H1 (cell line): ENCODE measurements at regions not wholly inside any gene's neighbourhood (a gene's known extent, or its start where the extent isn't known, plus 50 kb on each side); places are given as distances from the start of the nearest gene placed in this dataset.

Experiments used
- CTCF ChIA-PET: fragments of 300-600 bp; sonication (Branson Sonifier 250); formaldehyde crosslinking; loops from one replicate; lab custom pipeline; 2021; ENCODE audit not compliant: partially characterized antibody; lab: Charles Lee
- POLR2A ChIA-PET: fragments of 300-600 bp; sonication (Branson Sonifier 250); formaldehyde crosslinking; loops from one replicate; lab custom pipeline; 2021; ENCODE audit warnings: inconsistent platforms; ENCODE audit not compliant: partially characterized antibody; lab: Charles Lee
- DNase-seq, 2 experiments: peaks; one replicate each; pipeline versions ENCODE4 v3.0.0 to v3.0.0-alpha.2; 2010 to 2022; ENCODE audit warnings: low spot score in 2 of 2, low read depth in 1 of 2, mixed read lengths in 1 of 2
- FAIRE-seq: peaks from 2 replicates; lab custom pipeline; 2011; peaks lifted over from hg19 to GRCh38; lab: Jason Lieb, UNC
- H2AFZ ChIP-seq: 2 replicates; pipeline ENCODE4 v1.8.1; 2012; ENCODE audit warnings: low read length, inconsistent platforms
- H2AK5ac ChIP-seq: 2 replicates; pipeline ENCODE4 v1.6.1; 2013; ENCODE audit warnings: low read depth, low read length
- H2BK120ac ChIP-seq: replicated peaks from 2 replicates; pipeline ENCODE3; 2013; ENCODE audit warnings: low read depth, low read length, inconsistent platforms
- H2BK12ac ChIP-seq: 2 replicates; pipeline ENCODE4 v1.6.1; 2013; ENCODE audit warnings: low read depth, low read length
- H2BK15ac ChIP-seq: 2 replicates; pipeline ENCODE4 v1.6.1; 2013; ENCODE audit warnings: low read length
- H2BK20ac ChIP-seq: 2 replicates; pipeline ENCODE4 v1.6.1; 2013; ENCODE audit warnings: low read length
- H2BK5ac ChIP-seq: 2 replicates; pipeline ENCODE4 v1.6.1; 2013; ENCODE audit warnings: low read depth, low read length
- H3K14ac ChIP-seq: 2 replicates; pipeline ENCODE4 v1.6.1; 2013; ENCODE audit warnings: inconsistent platforms; ENCODE audit not compliant: insufficient read length
- H3K18ac ChIP-seq: 2 replicates; pipeline ENCODE4 v1.6.1; 2013; ENCODE audit warnings: low read length; ENCODE audit errors: extremely low read depth
- H3K23ac ChIP-seq: 2 replicates; pipeline ENCODE4 v1.6.1; 2013; ENCODE audit warnings: inconsistent platforms; ENCODE audit not compliant: insufficient read length
- H3K23me2 ChIP-seq: 2 replicates; pipeline ENCODE4 v1.6.1; 2013; ENCODE audit warnings: low read depth, low read length
- H3K27ac ChIP-seq: 2 replicates; pipeline ENCODE4 v1.6.1; 2011; ENCODE audit warnings: low read depth, low read length, inconsistent platforms
- H3K27me3 ChIP-seq, 4 experiments: replicated peaks in 1 of 4; 1 replicate in 1 of 4; 2 replicates in 3 of 4; pipeline versions ENCODE4 v1.6.1 to v1.8.1; 2011 to 2013; ENCODE audit warnings: low read length in 3 of 4, mild to moderate bottlenecking in 3 of 4, inconsistent platforms in 2 of 4, mixed read lengths in 2 of 4, moderate library complexity in 1 of 4; ENCODE audit not compliant: control insufficient read depth in 3 of 4, insufficient read depth in 3 of 4; ENCODE audit errors: extremely low read depth in 1 of 4
- H3K36me3 ChIP-seq, 4 experiments: 2 replicates each; pipeline versions ENCODE4 v1.6.1 to v1.8.1; 2011 to 2013; ENCODE audit warnings: mild to moderate bottlenecking in 4 of 4, low read length in 3 of 4, moderate library complexity in 2 of 4, control low read depth in 1 of 4, inconsistent platforms in 1 of 4; ENCODE audit not compliant: insufficient read depth in 4 of 4, control insufficient read depth in 2 of 4
- H3K4ac ChIP-seq: replicated peaks from 2 replicates; pipeline ENCODE3; 2013; ENCODE audit warnings: low read length, low read depth, mixed read lengths, inconsistent platforms; ENCODE audit not compliant: insufficient read length
- H3K4me1 ChIP-seq, 4 experiments: replicated peaks in 1 of 4; 1 replicate in 1 of 4; 2 replicates in 3 of 4; pipeline versions ENCODE4 v1.6.1 to v1.8.1; 2011 to 2013; ENCODE audit warnings: low read length in 3 of 4, inconsistent platforms in 2 of 4, mixed read lengths in 1 of 4; ENCODE audit not compliant: insufficient read depth in 4 of 4, control insufficient read depth in 3 of 4
- H3K4me2 ChIP-seq, 2 experiments: 2 replicates each; pipeline versions ENCODE4 v1.6.1 to v1.8.1; 2011 to 2013; ENCODE audit warnings: low read depth in 2 of 2, low read length in 2 of 2, control low read depth in 1 of 2, inconsistent platforms in 1 of 2, mild to moderate bottlenecking in 1 of 2; ENCODE audit not compliant: insufficient read depth in 1 of 2
- H3K4me3 ChIP-seq, 4 experiments: fragments of 200-600, 300-600 bp in 1 of 4; sonication (generic), shearing (Covaris generic), sonication (Bioruptor Twin) in 1 of 4; 2 replicates each; pipeline versions ENCODE4 v1.5.1 to v1.8.1; 2011 to 2016; ENCODE audit warnings: low read length in 4 of 4, low read depth in 3 of 4, control low read depth in 2 of 4, inconsistent platforms in 2 of 4, mild to moderate bottlenecking in 2 of 4, mixed read lengths in 1 of 4, moderate library complexity in 1 of 4; ENCODE audit not compliant: insufficient read depth in 2 of 4; ENCODE audit errors: extremely low read depth in 1 of 4
- H3K56ac ChIP-seq: replicated peaks from 2 replicates; pipeline ENCODE3; 2013; ENCODE audit warnings: low read depth, mild to moderate bottlenecking, mixed read lengths, low read length, inconsistent platforms; ENCODE audit not compliant: insufficient read length
- H3K79me1 ChIP-seq: 2 replicates; pipeline ENCODE4 v1.6.1; 2013; ENCODE audit warnings: low read depth, low read length, control low read depth
- H3K79me2 ChIP-seq, 2 experiments: 2 replicates each; pipeline versions ENCODE4 v1.6.1 to v1.8.1; 2012 to 2013; ENCODE audit warnings: low read length in 2 of 2, mild to moderate bottlenecking in 2 of 2, inconsistent platforms in 1 of 2; ENCODE audit not compliant: insufficient read depth in 2 of 2, control insufficient read depth in 1 of 2
- H3K9ac ChIP-seq, 4 experiments: replicated peaks in 1 of 4; 1 replicate in 1 of 4; 2 replicates in 3 of 4; pipeline versions ENCODE4 v1.6.1 to v1.8.1; 2011 to 2013; ENCODE audit warnings: low read depth in 3 of 4, low read length in 3 of 4, control low read depth in 2 of 4, mild to moderate bottlenecking in 2 of 4, moderate library complexity in 2 of 4, inconsistent platforms in 1 of 4; ENCODE audit errors: extremely low read depth in 1 of 4
- H3K9me3 ChIP-seq, 2 experiments: 2 replicates each; pipeline versions ENCODE4 v1.6.1 to v1.8.1; 2012 to 2013; ENCODE audit warnings: mild to moderate bottlenecking in 2 of 2, moderate library complexity in 2 of 2, control low read depth in 1 of 2, inconsistent platforms in 1 of 2, low read depth in 1 of 2, low read length in 1 of 2, mixed read lengths in 1 of 2; ENCODE audit not compliant: insufficient read depth in 2 of 2
- H4K20me1 ChIP-seq, 2 experiments: replicated peaks in 1 of 2; 2 replicates each; pipeline versions ENCODE3 to v1.8.1; 2011 to 2013; ENCODE audit warnings: inconsistent platforms in 2 of 2, low read length in 2 of 2, mild to moderate bottlenecking in 1 of 2; ENCODE audit not compliant: insufficient read depth in 2 of 2, control insufficient read depth in 1 of 2
- H4K5ac ChIP-seq: 2 replicates; pipeline ENCODE4 v1.6.1; 2013; ENCODE audit warnings: low read length, low read depth, mixed read lengths, inconsistent platforms; ENCODE audit not compliant: insufficient read length
- H4K8ac ChIP-seq: 2 replicates; pipeline ENCODE4 v1.8.0; 2013; ENCODE audit warnings: mild to moderate bottlenecking, moderate library complexity, low read length, inconsistent platforms; ENCODE audit not compliant: insufficient read depth; ENCODE audit errors: extremely low read depth
- H4K91ac ChIP-seq: replicated peaks from 2 replicates; pipeline ENCODE3; 2013; ENCODE audit warnings: low read length, mixed read lengths, inconsistent platforms; ENCODE audit not compliant: insufficient read length
- CBX8 ChIP-seq: fragments of 300-800, 300-1000 bp; sonication (generic); IDR thresholded peaks from 2 replicates; pipeline ENCODE4 v1.7.1; 2016; ENCODE audit warnings: low read depth, low read length, borderline replicate concordance
- GABPA ChIP-seq: IDR thresholded peaks from 2 replicates; pipeline ENCODE4 v1.6.1; 2011; ENCODE audit warnings: mild to moderate bottlenecking, low read length, moderate library complexity, borderline replicate concordance; ENCODE audit not compliant: insufficient read depth
- HDAC6 ChIP-seq: IDR thresholded peaks from one replicate; pipeline ENCODE4 v1.7.1; 2012; ENCODE audit warnings: low read depth, mild to moderate bottlenecking, inconsistent platforms, low read length, moderate library complexity
- NANOG ChIP-seq: IDR thresholded peaks from 2 replicates; pipeline ENCODE4 v1.6.1; 2011; ENCODE audit warnings: low read length, low read depth, mild to moderate bottlenecking, inconsistent platforms; ENCODE audit not compliant: insufficient read depth, poor library complexity, severe bottlenecking
- PHF8 ChIP-seq: fragments of 200-600 bp; sonication (generic); conservative IDR thresholded peaks from 2 replicates; pipeline ENCODE4 v1.7.1; 2012; ENCODE audit warnings: low read depth, mild to moderate bottlenecking, inconsistent platforms, low read length, moderate library complexity
- POLR2AphosphoS5 ChIP-seq: IDR thresholded peaks from 2 replicates; pipeline ENCODE4 v1.6.1; 2011; ENCODE audit warnings: low read depth, low read length
- SIN3A ChIP-seq, 2 experiments: IDR thresholded peaks in 1 of 2; conservative IDR thresholded peaks in 1 of 2; 2 replicates each; pipeline ENCODE4 v1.6.1; 2011 to 2012; ENCODE audit warnings: low read length in 2 of 2, improper control_type of control experiment in 1 of 2, low read depth in 1 of 2, mild to moderate bottlenecking in 1 of 2
- SP2 ChIP-seq: IDR thresholded peaks from 2 replicates; pipeline ENCODE4 v1.6.1; 2012; ENCODE audit warnings: mild to moderate bottlenecking, low read length, inconsistent platforms
- TAF7 ChIP-seq: optimal IDR thresholded peaks from 2 replicates; pipeline ENCODE3; 2011; ENCODE audit warnings: low read depth, mild to moderate bottlenecking, inconsistent platforms, low read length, moderate library complexity, borderline replicate concordance
- WGBS, 2 experiments: shearing (Covaris generic) in 1 of 2; methylation state at CpG; one replicate each; pipeline versions ENCODE4 v1.1.6 to v1.1.7; 2013 to 2015; ENCODE audit warnings: low lambda C conversion rate in 2 of 2, mixed read lengths in 2 of 2, inconsistent platforms in 1 of 2, low coverage in 1 of 2, missing lambda C conversion rate in 1 of 2; ENCODE audit not compliant: insufficient replicate concordance in 2 of 2, insufficient coverage in 1 of 2, insufficient read length in 1 of 2; ENCODE audit errors: extremely low coverage in 1 of 2, missing lambda C conversion rate in 1 of 2; 5-methylcytosine and 5-hydroxymethylcytosine counted together
- TF ChIP-seq, protein P1 (sequence below): IDR thresholded peaks from 2 replicates; pipeline ENCODE4 v1.6.1; 2012; ENCODE audit warnings: low read length, inconsistent platforms

DNA sequence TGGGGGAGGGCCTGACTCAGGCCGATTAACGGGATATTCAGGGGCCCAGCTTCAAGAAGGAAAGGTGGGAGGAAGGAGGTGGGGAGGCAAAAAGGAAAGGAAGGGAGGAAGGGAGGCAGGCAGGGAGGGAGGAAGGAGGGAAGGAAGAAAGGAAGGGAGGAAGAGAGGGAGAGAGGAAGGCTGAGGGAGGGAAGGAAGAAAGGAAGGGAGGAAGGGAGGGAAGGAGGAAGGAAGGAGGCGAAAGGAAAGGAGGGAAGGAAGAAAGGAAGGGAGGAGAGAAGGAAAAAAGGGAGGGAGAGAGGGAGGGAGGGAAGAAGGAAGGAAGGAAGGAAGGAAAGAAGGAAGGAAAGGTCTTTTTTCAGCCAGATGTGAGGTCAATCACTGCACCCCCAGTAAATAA lies 85.3 kb downstream of the C1QL2 start:
- no peak overlapping the region for H4K8ac ChIP-seq
- H3K23me2 ChIP-seq, result no peaks in the 10 kb centered on the region; the same call in 1 of the 2 replicates
- H3K79me1 ChIP-seq, result no peaks in the 10 kb centered on the region
- H4K20me1 ChIP-seq, result no peaks in the 10 kb centered on the region
- H2BK5ac ChIP-seq, result peak overlapping the region; percentile 60; the same call in 1 of the 2 replicates
- no peak overlapping the region for H2BK12ac ChIP-seq
- 0 out of 2 replicates have a peak overlapping the region, but pooled peaks have one; percentile 8 for H2AK5ac ChIP-seq
- H3K36me3 ChIP-seq, result no peaks in the 10 kb centered on the region
- H3K4ac ChIP-seq, result no peak overlapping the region
- POLR2A ChIA-PET, result no interaction called here
- no peak overlapping the region for H3K18ac ChIP-seq
- DNase-seq (no peak), FAIRE-seq (no peak)
- no peak overlapping the region for H2AFZ ChIP-seq
- H3K27me3 ChIP-seq, result peaks cover 0 to 2% (median 0%) of the 10 kb centered on the region in 4 experiments; a peak in 2 of 7 replicates
- TF ChIP-seq POLR2AphosphoS5 (no peak), CBX8 (no peak), HDAC6 (no peak), TAF7 (no peak), NANOG (no peak), PHF8 (no peak), SP2 (no peak), GABPA (no peak), SIN3A (conservative IDR thresholded peaks at IDR 0.05 in 1 of 2, IDR thresholded peaks at IDR 0.05 in 1 of 2; ENCODE audit: low read depth in 1 of 2, low read length in 2 of 2) (no peak)
- TF ChIP-seq, protein P1, sequence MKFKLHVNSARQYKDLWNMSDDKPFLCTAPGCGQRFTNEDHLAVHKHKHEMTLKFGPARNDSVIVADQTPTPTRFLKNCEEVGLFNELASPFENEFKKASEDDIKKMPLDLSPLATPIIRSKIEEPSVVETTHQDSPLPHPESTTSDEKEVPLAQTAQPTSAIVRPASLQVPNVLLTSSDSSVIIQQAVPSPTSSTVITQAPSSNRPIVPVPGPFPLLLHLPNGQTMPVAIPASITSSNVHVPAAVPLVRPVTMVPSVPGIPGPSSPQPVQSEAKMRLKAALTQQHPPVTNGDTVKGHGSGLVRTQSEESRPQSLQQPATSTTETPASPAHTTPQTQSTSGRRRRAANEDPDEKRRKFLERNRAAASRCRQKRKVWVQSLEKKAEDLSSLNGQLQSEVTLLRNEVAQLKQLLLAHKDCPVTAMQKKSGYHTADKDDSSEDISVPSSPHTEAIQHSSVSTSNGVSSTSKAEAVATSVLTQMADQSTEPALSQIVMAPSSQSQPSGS, result no peak
- no peak overlapping the region for H3K4me3 ChIP-seq
- no peak overlapping the region for H3K27ac ChIP-seq
- H3K4me2 ChIP-seq, result no peak overlapping the region
- WGBS, 2 experiments, result 0% methylated on average over 1 of the region's 3 CpGs; no CpG with 5 or more reads in 1 of the 2 experiments
- peaks cover 0 to 10% (median 5%) of the 10 kb centered on the region in 4 experiments; a peak in 6 of 7 replicates for H3K4me1 ChIP-seq
- no peaks in the 10 kb centered on the region for H3K9me3 ChIP-seq
- H4K91ac ChIP-seq, result peak overlapping the region; percentile 70
- no peak overlapping the region for H2BK15ac ChIP-seq
- H2BK20ac ChIP-seq, result peak overlapping the region; percentile 98; the same call in 1 of the 2 replicates
- H2BK120ac ChIP-seq, result no peak overlapping the region
- no peaks in the 10 kb centered on the region for H3K79me2 ChIP-seq
- H3K56ac ChIP-seq, result no peak overlapping the region
- H4K5ac ChIP-seq, result no peak overlapping the region
- no peak overlapping the region for H3K9ac ChIP-seq
- H3K23ac ChIP-seq, result no peak overlapping the region
- no peak overlapping the region for H3K14ac ChIP-seq
- CTCF ChIA-PET, result interaction anchor here (0.7 to 1.3 kb wide), 3 partner anchors 12 to 161 kb away, joined by 3 to 5 read pairs (median 3); no protein-coding TSS in a partner anchor
